Body of pancreas (tissue), 4 donors: ENCODE measurements at regions not wholly inside any gene's neighbourhood (a gene's known extent, or its start where the extent isn't known, plus 50 kb on each side); places are given as distances from the start of the nearest gene placed in this dataset.

ENCODE experiments used
- ATAC-seq: fragments of 150-250 bp; one replicate; pipeline ENCODE4 v1.9.1; 2016
- DNase-seq, 4 donors: peaks; one replicate each; pipeline ENCODE4 v3.0.0-alpha.2; 2019
- H3K27ac ChIP-seq, 4 donors: fragments of 200-600 bp; sonication (generic); 1 replicate in 3 of 4; 2 replicates in 1 of 4; pipeline versions ENCODE4 v1.5.1 to v1.6.1; 2016 to 2019; ENCODE audit warnings: mild to moderate bottlenecking in 1 of 4, mixed read lengths in 1 of 4, moderate library complexity in 1 of 4
- H3K27me3 ChIP-seq, 2 donors: fragments of 200-600 bp; sonication (generic); one replicate each; pipeline ENCODE4 v1.6.0; 2016; ENCODE audit warnings: mild to moderate bottlenecking in 1 of 2
- H3K36me3 ChIP-seq, 2 donors: fragments of 200-600 bp; sonication (generic); replicated peaks in 1 of 2; 2 replicates each; pipeline ENCODE4 v1.5.1; 2016; ENCODE audit warnings: low read depth in 2 of 2; ENCODE audit not compliant: insufficient read depth in 1 of 2
- H3K4me1 ChIP-seq: fragments of 200-600 bp; sonication (generic); one replicate; pipeline ENCODE4 v1.6.0; 2016
- H3K4me3 ChIP-seq, 2 donors: fragments of 200-600 bp; sonication (generic); 1 replicate in 1 of 2; 2 replicates in 1 of 2; pipeline ENCODE4 v1.5.1; 2016 to 2019
- H3K9me3 ChIP-seq, 3 donors: fragments of 200-600 bp; sonication (generic); 1 replicate in 2 of 3; 2 replicates in 1 of 3; pipeline ENCODE4 v1.5.1; 2016
- POLR2A ChIP-seq, 3 donors: fragments of 450-650 bp; IDR thresholded peaks; one replicate each; pipeline ENCODE4 v1.6.1; 2016; ENCODE audit warnings: antibody characterized with exemption in 3 of 3, mild to moderate bottlenecking in 2 of 3
- WGBS, 2 donors: methylation state at CpG; one replicate each; pipeline ENCODE4 v1.1.5; 2017; 5-methylcytosine and 5-hydroxymethylcytosine counted together
- intact Hi-C: fragments of 100-400 bp; cut with DNase I; formaldehyde crosslinking; loops from one replicate; pipeline ENCODE4 v1.15.1; 2023
- TF ChIP-seq, protein P1 (sequence below), 7 experiments: fragments of 450-650 bp in 4 of 7; fragments of 200-600 bp in 3 of 7; sonication (generic) in 3 of 7; IDR thresholded peaks; one replicate each; pipeline ENCODE4 v1.5.1; 2016 to 2019; ENCODE audit warnings: antibody characterized with exemption in 7 of 7

- ATAC-seq (no peak), DNase-seq (no peak)
- no peaks in the 10 kb centered on the region for H3K27me3 ChIP-seq
- TF ChIP-seq POLR2A (IDR thresholded peaks at IDR 0.05), result no peak
- TF ChIP-seq, protein P1, sequence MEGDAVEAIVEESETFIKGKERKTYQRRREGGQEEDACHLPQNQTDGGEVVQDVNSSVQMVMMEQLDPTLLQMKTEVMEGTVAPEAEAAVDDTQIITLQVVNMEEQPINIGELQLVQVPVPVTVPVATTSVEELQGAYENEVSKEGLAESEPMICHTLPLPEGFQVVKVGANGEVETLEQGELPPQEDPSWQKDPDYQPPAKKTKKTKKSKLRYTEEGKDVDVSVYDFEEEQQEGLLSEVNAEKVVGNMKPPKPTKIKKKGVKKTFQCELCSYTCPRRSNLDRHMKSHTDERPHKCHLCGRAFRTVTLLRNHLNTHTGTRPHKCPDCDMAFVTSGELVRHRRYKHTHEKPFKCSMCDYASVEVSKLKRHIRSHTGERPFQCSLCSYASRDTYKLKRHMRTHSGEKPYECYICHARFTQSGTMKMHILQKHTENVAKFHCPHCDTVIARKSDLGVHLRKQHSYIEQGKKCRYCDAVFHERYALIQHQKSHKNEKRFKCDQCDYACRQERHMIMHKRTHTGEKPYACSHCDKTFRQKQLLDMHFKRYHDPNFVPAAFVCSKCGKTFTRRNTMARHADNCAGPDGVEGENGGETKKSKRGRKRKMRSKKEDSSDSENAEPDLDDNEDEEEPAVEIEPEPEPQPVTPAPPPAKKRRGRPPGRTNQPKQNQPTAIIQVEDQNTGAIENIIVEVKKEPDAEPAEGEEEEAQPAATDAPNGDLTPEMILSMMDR (IDR thresholded peaks at IDR 0.05), result no peak
- intact Hi-C loops, result no loop called here
- no peak overlapping the region for H3K4me3 ChIP-seq
- H3K4me1 ChIP-seq, result no peaks in the 10 kb centered on the region
- no peaks in the 10 kb centered on the region for H3K36me3 ChIP-seq
- 67 to 80% methylated on average over 1 of the region's 1 CpG for WGBS, 2 donors
- H3K9me3 ChIP-seq, result no peaks in the 10 kb centered on the region
- H3K27ac ChIP-seq, result no peak overlapping the region
Measured at GRCh38 chr3:74295479-74295878, 319.0 kb downstream of the CNTN3 start.

DNA sequence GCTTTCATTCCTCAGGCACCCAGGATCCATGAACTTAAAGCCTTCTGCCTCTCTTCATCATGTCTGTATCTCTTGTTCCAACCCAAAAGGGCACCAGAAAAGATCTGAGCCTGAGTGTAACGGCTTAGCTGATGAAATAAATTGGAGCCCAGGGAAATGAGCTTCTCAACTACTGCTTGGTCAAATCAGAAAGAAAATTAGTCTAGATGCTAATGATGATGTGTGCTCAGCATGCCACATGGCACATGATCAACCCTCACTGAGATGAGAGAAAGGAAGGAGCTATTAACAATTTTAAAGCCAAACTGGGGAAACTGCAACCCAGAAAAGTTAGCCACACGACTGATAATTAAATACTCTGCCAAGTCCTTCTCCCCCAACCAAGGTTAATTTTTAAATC, 325.7 kb downstream of the CNTN3 start:
- ATAC-seq, result no peak
- no peak overlapping the region for H3K27ac ChIP-seq
- no peaks in the 10 kb centered on the region for H3K36me3 ChIP-seq
- no peak overlapping the region for H3K4me3 ChIP-seq
- TF ChIP-seq POLR2A (IDR thresholded peaks at IDR 0.05), result no peak
- TF ChIP-seq, protein P1 (IDR thresholded peaks at IDR 0.05), result no peak
- no peak for DNase-seq
- no peaks in the 10 kb centered on the region for H3K27me3 ChIP-seq
- H3K4me1 ChIP-seq, result no peaks in the 10 kb centered on the region
- 38 to 46% methylated on average over 2 of the region's 2 CpGs for WGBS, 2 donors
- no peaks in the 10 kb centered on the region for H3K9me3 ChIP-seq
- intact Hi-C loops, result no loop called here

GRCh38 chr3:74287557-74287956, 326.9 kb downstream of the CNTN3 start:
- Histone ChIP-seq H3K27me3 (no peaks in the 10 kb centered on the region), H3K36me3 (no peaks in the 10 kb centered on the region), H3K27ac (no peak overlapping the region), H3K4me1 (no peaks in the 10 kb centered on the region), H3K4me3 (no peak overlapping the region), H3K9me3 (no peaks in the 10 kb centered on the region)
- WGBS, 2 donors, result 73 to 91% methylated on average over 1 of the region's 1 CpG
- TF ChIP-seq, protein P1 (IDR thresholded peaks at IDR 0.05), result no peak
- TF ChIP-seq POLR2A (IDR thresholded peaks at IDR 0.05), result no peak
- intact Hi-C loops, result no loop called here
- no peak for DNase-seq
- ATAC-seq, result no peak

DNA sequence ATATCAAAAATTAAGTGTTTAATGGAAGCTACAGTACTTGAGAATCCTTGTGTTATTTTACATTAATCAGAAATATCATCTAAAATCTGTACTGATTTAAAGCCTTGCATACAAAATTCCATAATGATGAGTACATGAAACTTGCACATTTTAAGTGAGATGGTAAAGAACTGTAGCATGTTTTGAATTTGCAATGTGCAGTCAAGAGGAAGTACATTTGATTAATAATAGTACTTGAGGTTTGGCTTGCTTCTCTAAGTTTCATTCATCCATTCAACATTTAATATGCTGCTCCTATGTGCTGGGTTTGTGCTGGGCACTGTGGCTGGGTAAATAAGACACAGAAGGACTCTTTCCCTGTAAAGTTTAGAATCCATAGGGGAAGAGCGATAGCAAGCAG, 332.3 kb downstream of the CNTN3 start:
- no peak for DNase-seq
- no peak overlapping the region for H3K4me3 ChIP-seq
- H3K27me3 ChIP-seq, result no peaks in the 10 kb centered on the region
- no peak overlapping the region for H3K27ac ChIP-seq
- TF ChIP-seq, protein P1 (IDR thresholded peaks at IDR 0.05), result no peak
- no peak for TF ChIP-seq POLR2A (IDR thresholded peaks at IDR 0.05)
- no peaks in the 10 kb centered on the region for H3K4me1 ChIP-seq
- WGBS, 2 donors, result 93 to 97% methylated on average over 1 of the region's 1 CpG
- H3K9me3 ChIP-seq, result peaks cover 0 to 3% (median 0%) of the 10 kb centered on the region in 3 donors
- intact Hi-C loops, result no loop called here
- H3K36me3 ChIP-seq, result no peaks in the 10 kb centered on the region
- ATAC-seq, result no peak

DNA sequence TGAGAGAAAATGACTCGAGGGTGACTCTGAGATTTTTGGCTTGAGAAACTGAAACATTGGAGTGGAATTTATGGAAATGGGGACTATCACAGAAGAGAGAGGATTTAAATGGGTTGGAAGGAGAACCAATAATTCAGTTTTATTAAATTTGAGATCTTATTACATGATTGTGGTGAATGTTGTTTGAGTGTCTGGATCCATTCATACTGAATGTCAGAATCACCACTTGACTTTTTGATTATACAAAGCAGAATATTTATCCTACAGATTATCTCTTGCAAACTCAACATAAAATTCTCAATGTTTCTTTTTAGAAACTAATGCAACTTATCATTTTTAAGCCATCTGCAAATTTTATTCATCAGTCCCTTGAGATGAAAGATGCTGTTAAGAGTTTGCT, 332.8 kb downstream of the CNTN3 start:
- Histone ChIP-seq H3K27me3 (no peaks in the 10 kb centered on the region), H3K4me1 (no peaks in the 10 kb centered on the region), H3K4me3 (no peak overlapping the region), H3K9me3 (peaks cover 0 to 3% (median 0%) of the 10 kb centered on the region in 3 donors), H3K36me3 (no peaks in the 10 kb centered on the region), H3K27ac (no peak overlapping the region)
- intact Hi-C loops, result no loop called here
- no peak for TF ChIP-seq POLR2A (IDR thresholded peaks at IDR 0.05)
- TF ChIP-seq, protein P1 (IDR thresholded peaks at IDR 0.05), result no peak
- DNase-seq (no peak), ATAC-seq (no peak)
- 55 to 59% methylated on average over 1 of the region's 1 CpG for WGBS, 2 donors
